ENCODE measurements at regions not wholly inside any gene's neighbourhood (a gene's known extent, or its start where the extent isn't known, plus 50 kb on each side); places are given as distances from the start of the nearest gene placed in this dataset.
"Not testable (repeated sequence)": the region's sequence is repeated elsewhere in the genome, so short reads cannot be mapped to it uniquely, and the experiment has no call there.

- DNase-seq = no peak
These were observed 1777.5 kb downstream of the BRINP3 start for GRCh38 chr1:188700116-188700515.

GRCh38 chr1:188706742-188707141 is 1770.9 kb downstream of the BRINP3 start:
- peak; percentile 15 for DNase-seq

GRCh38 chr1:188708795-188709535 is 1768.7 kb downstream of the BRINP3 start:
- no peak for DNase-seq

- no peak for DNase-seq
These were observed 1762.1 kb downstream of the BRINP3 start for GRCh38 chr1:188715566-188715965.

- no peak for DNase-seq
These were observed 1757.9 kb downstream of the BRINP3 start for GRCh38 chr1:188719735-188720134.

GRCh38 chr1:188723332-188724020 is 1754.2 kb downstream of the BRINP3 start:
- DNase-seq = no peak

GRCh38 chr1:188729039-188729438 is 1748.6 kb downstream of the BRINP3 start:
- no peak for DNase-seq

- no peak for DNase-seq
These were observed 1742.1 kb downstream of the BRINP3 start for GRCh38 chr1:188735567-188735966.

GRCh38 chr1:188749275-188749674 is 1728.4 kb downstream of the BRINP3 start:
- DNase-seq = not testable (repeated sequence)

GRCh38 chr1:188752027-188752426 is 1725.6 kb downstream of the BRINP3 start:
- not testable (repeated sequence) for DNase-seq

GRCh38 chr1:188757747-188758146 is 1719.9 kb downstream of the BRINP3 start:
- DNase-seq = not testable (repeated sequence)

GRCh38 chr1:188761226-188761625 is 1716.4 kb downstream of the BRINP3 start:
- no peak for DNase-seq

GRCh38 chr1:188762166-188762743 is 1715.4 kb downstream of the BRINP3 start:
- DNase-seq = no peak

GRCh38 chr1:188763541-188763940 is 1714.1 kb downstream of the BRINP3 start:
- no peak for DNase-seq

- DNase-seq = no peak
These were observed 1708.5 kb downstream of the BRINP3 start for GRCh38 chr1:188769181-188769580.

- DNase-seq = no peak
These were observed 1707.7 kb downstream of the BRINP3 start for GRCh38 chr1:188769936-188770335.

- peak; percentile 8 for DNase-seq
These were observed 1699.1 kb downstream of the BRINP3 start for GRCh38 chr1:188778578-188778977.

- DNase-seq = no peak
These were observed 1695.3 kb downstream of the BRINP3 start for GRCh38 chr1:188782220-188782841.

- no peak for DNase-seq
These were observed 1682.7 kb downstream of the BRINP3 start for GRCh38 chr1:188794969-188795368.

GRCh38 chr1:188812153-188812552 is 1665.5 kb downstream of the BRINP3 start:
- not testable (repeated sequence) for DNase-seq

GRCh38 chr1:188812836-188813573 is 1664.7 kb downstream of the BRINP3 start:
- DNase-seq = not testable (repeated sequence)

- DNase-seq = no peak
These were observed 1659.8 kb downstream of the BRINP3 start for GRCh38 chr1:188817814-188818213.

- peak; percentile 4 for DNase-seq
These were observed 1655.4 kb downstream of the BRINP3 start for GRCh38 chr1:188822248-188822647.

Measured in amniotic stem cell (primary cell).